GM21619 (cell line): ENCODE measurements at regions not wholly inside any gene's neighbourhood (a gene's known extent, or its start where the extent isn't known, plus 50 kb on each side); places are given as distances from the start of the nearest gene placed in this dataset.

Experiments
- ATAC-seq: cut with Tn5 transposase; IDR thresholded peaks from one replicate; pipeline ENCODE4 v1.9.1; 2021; ENCODE audit not compliant: unreplicated experiment

DNA sequence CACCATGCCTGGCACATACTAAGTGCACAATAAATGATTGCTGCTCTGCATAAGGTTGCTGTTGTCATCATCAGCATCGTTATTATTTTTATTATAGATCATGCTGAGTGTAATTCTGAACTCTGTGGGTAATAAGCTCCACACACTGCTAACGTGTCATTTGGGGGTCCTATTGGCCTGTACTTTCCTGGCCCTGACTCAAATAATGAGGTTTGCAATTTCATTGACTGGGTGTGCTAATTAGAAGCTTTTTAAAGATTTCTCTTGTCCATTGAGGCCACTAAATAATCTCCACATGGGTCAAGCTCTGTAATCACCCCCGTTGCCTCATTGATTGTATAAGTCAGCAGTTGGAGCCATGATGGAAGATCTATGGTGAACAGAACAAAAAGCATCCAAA is 320.8 kb upstream of the TMPO start:
- no peak for ATAC-seq

DNA sequence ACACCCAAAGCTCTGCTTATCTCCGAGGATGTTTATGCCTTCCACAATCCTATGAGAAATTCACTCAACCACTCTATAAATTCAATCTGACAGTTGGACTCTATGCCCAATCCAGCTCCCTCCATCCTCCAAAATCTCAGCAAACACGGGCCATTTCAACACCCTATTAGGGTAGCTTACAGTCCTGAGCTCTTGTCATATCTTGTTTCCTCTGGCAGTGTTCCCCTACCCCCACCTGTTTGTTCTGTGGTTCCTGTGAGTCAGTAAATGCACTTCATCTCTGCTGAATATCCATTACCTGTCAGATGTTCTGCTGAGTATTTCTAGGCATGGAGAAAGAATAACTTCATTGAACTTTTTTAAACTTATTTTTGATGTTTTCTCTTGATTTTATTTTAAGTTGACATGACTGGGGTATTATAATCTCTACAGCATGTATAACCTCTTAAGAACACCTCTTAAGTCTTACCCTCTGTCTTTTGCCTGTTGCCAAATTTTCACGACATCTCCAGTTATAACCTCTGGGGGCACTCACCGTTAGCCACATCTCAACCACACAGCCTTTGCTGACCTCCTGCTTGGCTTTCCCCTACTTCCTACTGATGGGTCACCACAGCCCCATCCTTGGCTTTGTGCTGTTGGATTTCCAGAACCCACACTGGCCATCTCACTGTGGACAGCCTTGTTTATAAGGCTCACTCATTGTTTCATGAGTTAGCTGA is 317.0 kb upstream of the TMPO start:
- ATAC-seq: no peak

DNA sequence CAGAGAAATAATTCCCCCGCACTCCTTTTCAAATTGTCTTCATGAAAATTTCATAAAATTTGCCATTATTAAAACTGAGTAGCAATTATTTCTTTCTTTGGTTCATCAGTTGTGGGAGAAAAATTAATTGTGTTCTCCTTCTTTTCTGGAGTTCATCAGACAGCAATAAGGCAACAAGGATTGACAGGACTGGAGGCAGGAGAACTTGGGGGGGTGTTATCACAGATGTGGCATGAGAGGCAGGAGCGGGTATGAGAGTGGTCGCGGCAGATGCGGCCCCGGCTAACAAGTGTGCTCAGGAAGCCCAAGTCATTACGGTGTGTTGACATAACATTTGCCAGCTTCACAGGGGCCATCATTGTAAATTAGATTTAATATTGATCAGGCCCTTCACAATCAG is 306.6 kb upstream of the TMPO start:
- no peak for ATAC-seq

DNA sequence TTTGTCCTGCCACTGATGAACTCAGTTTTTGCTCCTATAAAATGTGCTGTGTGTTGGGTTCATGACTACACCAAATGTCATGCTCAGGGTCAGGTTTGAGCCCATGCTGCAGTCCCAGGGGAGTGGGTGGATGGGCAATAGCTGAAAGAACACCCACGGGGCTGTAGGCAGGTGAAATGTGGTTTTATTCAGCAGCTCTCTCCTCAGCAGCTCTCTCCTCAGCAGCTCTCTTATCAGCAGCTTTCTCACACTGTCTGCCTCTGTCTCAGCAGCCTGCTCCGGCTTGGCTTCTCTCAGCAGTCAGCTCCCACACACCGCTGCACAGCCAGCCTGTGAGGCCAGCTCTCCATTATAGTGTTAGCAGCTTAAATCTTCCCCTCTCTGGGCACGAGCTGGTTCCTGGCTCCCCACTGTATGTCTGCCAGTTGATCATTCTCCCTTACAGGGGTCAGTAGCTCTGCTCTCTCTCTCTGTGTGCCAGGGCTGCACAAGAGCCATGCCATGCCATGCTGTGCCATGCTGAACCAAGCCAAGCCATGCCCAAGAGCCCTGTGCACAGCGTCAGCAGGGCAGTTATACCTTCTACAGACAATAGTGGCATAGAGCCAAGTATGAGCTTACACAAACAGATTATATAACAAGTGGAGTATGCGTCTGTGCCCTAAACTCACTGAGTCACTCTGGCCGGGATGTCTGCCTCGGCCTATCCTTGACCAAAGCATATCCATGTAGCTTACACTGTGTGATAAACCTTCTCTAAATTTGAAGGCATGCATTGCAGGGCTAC is 303.3 kb upstream of the TMPO start:
- ATAC-seq: no peak

DNA sequence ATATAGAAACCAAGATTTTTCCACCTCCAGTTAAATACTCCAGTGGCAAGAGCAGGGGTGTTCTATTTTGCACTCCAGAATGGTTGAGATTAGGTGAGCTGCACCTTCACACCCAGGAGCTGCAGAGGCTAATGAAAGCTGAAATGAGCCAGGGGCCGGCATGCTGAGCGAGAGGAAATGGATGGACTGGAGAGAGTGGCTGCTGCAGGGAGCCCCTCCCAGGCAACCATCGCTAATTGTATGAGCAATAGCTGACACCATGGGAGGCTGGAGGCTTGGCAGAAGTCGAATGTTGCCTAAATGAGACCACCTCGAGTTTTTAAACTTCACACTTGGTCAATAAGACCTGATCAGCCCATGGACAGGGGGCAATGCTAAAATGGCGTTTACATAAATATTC is 301.8 kb upstream of the TMPO start:
- no peak for ATAC-seq

DNA sequence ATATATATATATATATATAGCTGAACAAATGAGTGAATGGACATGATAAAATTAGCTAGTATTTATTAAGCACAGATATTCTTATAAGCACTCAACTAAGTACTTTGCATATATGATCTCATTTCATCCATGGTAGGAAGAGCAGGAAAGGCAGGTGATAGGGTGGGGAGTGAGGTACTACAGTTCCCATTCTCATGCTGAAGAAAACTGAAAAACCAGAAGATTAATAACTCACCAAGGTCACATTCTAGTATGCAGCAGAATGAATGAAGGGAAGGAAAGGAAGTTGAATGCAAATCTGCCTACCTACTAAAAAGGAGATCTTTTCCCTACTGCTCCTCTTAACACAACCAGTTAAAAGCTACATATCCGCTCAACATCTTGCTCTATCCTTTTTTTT is 298.1 kb upstream of the TMPO start:
- peak; percentile 69 for ATAC-seq

DNA sequence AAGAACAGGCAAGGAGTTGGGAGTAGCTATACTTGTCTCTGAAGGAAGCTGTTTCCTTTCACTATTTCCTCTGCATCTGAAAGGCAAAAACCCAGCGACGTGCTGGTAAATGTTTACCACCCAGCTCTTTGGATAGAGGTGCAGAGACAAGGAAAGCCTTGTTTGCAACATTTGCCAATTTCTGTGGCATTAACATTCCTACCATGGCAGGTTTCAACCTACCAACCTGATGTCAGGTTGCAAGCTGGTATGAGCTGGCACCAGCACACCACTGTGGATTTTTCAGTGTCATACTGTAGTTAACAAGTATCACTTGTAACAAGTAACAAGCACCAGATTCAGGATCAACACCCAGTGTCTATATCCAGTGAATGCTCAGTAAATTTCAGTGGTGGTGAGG is 294.8 kb upstream of the TMPO start:
- ATAC-seq: no peak

DNA sequence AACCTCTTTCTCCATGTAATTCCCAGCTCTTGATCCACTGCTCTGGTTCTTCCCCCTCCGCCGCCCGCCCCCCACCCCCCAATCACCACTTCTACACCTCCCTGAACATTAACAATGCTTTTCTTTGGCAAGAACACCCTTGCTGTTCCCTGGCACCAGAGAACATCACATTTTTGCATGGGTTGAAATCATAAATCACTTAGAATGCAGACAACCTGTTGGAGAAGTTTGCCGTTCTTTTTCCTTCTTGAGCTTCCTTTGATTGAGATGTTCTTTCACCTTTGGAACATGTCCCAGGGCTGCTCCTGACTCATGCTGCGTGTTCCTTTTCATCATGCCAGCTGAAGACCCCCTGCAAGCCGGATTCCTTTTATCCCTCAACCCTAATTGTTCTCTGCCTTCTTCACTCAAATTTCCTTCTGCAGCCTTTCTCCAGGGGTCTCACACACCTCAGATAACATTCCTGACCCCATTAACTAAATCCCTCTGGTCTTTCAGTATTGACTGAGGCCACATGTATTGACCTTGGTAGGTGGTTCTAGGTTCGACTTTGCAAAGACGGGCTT is 294.1 kb upstream of the TMPO start:
- no peak for ATAC-seq

DNA sequence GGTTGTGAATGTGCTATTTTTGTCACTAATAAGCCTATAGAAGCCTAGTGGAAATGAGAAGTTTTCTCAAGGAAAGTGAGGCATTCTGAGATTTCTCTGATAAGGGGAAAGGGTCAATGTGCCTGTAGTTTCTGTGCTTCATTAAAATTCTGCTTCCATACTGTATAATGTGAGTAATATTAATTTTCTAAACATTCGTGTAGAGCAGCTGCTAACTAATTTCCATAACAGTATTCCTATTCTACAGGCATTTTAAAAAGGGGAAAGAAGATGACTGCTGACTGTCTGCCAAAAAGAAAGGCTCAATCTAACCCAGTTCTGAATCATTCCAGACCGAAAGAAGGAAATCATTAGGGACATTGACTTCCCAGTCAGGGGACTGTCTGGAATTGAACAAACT is 293.3 kb upstream of the TMPO start:
- no peak for ATAC-seq

DNA sequence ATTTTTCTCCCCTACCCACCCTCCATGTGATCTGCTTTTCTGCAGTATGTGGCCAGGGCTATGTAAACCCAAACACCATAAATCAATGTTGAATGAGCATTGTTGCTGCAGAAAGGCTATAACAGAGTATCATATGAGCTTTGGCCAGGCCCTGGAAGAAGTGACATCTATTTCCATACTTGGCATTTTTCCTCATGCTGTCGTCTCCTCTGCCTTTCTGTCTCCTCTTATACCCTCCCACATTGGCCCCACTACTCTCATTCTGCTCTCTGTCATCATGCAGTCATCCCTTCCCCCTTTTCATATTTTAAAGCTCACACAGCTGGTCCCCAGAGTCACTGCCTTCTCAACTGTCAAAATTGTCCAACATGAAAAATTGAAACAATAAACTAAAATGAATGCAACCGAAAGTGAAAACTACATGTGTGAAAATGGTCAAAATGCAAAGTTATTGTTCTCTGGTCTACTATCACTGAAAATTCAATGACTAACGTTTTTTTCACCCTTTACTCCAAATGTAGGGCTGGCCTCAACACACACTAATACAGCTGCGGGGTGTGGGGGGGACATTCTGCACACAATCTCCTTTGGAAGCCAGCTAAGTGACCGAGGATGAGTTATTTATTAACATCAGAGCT is 290.7 kb upstream of the TMPO start:
- peak; percentile 91 for ATAC-seq

DNA sequence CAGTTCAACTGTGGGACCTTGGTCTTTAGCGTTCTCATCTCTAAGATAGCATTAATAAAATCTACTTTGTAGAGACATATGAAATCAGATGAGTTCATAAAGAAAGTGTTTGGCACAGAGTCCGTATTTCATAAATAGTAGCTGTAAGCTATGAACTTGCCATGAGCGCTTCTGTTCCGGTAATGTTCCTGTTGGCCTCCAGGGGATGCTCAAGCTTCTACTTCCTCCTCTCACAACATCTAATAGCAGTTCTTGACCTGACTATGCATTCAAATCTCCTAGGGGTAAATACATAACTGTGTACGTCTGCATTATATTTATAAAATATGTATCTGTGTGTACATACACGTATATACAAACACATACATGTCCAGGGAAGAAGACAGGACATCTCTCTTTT is 288.2 kb upstream of the TMPO start:
- no peak for ATAC-seq

DNA sequence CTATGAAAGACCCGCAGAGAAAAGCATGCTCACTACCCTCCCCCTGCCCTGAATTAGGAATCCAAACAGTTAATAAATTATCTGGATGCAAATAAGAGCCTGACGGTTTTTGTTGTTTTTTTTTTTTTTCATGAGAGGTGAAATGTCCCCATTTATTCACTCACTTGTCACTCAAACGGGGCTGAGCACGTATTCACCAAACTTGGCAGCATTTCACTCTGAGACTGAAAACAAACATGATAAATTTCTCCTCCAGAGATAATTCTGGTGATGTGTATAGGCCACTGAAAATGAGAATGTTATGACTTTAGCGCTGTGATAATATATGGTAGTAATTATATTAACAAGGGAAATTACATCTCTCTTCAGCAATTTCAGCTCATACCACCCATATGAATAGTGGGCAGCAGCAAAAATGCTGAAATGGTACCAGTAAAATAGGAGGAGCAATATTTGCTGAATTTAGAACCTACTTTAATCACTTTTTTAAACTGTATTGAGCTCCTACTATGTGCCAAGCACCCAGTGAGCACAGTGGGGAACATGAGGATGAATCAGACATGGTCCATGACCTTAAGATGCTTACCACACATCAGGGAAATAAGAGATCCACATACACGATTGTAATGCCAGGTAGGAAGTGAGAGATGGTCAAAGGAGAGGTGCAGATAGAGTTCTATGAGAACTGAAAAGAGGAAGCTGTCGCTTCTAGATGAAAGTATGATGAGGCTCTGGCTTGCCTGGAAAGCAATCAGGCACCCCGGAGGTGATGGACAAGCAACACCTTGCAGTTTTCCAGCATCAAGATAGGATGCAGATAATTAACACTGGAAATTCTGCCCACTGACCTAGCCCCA is 286.5 kb upstream of the TMPO start:
- no peak for ATAC-seq

DNA sequence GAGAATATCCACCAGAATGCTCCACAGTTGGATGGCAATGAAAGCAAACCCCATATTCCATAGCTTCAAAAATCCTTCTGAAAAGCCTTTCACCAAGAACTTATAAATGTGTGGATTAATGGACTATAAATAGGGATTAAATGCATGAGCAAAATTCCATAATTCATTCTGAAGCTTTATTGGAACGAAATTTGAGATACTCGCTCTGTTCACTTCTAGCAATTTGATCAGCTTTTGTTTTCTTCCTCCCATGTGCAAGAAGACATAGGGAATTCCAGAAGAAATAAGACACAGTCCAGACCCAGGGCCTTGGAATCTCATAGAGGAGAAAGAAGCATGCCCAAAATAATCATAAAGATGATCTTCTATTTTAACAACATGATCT is 285.9 kb upstream of the TMPO start:
- ATAC-seq: no peak

DNA sequence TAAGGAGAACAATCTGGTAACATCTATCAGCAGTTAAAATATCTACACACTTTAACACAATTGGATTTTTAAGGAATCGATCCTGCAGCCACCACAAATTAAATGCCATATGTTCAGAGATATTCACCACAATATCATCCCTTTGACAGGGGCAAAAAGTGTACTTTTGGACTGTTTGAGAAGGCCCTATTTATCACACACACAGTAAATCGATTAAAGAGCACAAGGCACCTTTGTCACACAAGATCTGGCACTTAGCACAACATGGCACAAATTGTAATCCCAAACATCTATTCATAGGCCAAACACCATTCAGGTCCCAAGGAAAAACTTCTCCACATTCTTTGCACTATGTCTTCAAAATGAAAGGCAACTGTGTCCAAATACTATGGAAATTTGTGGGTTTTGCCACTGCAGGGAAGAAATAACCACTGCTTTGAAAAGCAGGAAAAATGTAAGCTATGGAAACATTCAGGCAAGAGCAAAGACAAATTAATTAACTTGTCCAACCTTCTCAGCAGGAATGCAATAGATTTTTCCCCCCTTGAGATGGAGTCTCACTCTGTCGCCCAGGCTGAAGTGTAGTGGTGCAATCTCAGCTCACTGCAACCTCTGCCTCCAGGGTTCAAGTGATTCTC is 282.5 kb upstream of the TMPO start:
- no peak for ATAC-seq

DNA sequence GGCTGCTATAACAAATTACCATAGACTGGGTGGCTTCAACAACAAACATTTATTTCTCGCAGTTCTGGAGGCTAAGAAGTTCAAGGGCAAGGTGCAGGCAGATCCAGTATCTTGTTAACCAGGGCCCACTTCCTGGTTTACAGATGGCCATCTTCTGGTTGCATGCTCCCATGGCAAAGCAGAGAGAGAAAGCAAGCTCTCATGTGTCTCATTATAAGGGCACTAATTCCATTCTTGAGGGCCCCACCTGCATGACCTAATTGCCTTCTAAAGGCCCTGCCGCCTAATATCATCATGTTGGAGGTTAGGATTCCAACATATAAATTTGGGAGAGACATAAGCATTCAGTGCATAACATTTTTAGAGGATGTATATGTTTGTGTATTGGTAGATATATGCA is 280.1 kb upstream of the TMPO start:
- ATAC-seq: no peak

DNA sequence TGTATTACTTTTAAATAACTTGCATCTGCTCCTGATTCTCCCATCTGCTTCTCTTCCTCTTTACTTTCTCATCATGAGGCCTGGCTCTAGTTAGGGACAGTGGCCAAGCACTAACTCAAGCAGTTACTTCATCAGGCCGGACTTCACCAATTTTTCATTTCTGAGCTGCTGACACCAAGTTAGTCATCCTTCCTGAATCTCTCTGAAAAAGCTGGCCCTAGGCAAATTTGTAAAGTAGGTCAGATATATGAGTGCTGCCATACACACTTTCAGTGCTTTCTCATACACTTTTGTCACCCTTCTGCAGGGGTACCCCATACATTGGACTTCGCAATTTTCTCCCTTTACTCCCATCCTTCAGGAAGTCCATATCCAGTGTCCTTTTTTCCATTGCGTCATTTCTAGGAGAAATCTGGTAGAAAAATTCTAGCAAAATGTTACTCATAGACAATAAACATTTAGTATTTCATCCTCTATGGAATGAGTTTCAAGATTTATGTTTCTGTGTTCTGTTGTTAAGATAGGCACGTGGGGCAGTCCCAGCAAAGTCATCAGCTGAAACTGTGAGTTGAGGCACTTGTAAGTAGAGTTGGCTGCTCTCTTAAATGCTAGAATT is 276.8 kb upstream of the TMPO start:
- no peak for ATAC-seq

DNA sequence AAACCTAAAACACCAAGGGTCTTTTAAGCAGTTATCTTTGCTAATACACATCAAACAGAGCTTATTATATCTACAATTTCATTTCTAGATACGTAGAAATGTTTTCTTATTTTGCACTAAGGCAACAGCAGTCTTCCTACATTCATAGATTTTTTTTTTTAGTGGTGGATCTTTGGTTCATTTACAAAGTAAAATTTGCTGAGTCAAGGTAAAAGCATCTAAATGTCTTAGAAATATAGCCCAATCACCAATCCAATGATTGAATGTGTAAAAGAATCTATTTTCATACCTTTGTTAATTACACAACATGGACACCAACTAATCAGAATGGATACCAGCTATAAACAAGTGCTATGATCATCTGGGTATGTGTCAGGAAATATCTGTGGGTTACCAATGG is 272.2 kb upstream of the TMPO start:
- no peak for ATAC-seq

DNA sequence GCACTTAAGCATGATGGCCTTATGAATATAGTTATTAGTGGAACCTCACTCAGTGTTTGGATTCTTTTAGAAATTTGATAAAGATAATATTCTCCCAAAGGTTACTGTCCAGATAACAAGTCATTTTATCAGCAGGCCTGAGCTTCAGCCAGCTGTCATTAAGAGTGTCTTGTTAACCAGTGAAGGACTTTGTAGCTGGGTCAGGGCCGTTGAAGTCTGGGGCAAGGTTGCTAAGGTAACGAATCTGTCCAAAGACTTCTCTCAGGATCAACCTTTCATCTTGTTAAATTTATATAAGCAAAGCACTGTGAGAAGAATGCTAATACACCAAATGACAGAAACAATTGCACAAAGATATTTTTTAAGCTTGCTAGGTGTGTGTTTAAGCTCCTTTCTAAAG is 271.3 kb upstream of the TMPO start:
- ATAC-seq: no peak

DNA sequence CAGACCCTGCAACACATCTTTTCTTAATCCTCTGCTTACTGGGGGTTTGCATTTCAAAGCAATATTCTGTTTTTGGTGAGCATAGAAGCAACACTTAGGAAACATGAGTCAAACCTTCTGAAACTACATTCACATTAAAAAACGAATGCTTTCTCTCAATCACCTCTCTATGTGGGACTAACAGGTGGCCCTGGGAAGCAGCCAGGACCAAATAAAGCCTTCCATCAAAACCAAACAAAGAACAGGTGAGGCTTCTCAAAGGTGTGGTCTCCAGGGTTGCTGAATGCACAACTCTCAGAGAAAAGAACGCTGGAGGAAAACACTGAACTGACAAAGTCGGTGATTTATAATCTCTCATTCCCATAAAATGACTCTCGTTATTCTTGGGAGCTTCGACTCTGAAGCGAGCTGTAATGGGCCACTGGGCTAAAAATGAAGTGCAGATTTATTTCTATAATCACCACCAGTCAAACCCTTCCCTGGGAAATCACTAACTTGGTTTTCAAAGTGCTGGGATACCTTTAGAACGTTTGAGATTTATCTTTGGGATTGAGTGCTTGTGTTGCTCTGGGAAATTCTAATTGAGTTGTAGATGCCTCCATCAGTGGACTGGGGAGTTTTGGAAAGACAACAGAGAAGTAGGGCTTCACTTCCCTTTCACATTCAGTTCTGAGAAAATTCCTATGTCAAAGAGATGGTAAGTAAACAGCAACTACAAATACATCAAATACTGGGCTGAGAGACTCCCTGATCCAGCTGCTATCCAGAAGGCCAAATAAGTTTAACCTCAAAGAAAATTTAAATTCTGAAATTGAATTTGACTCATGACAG is 262.0 kb upstream of the TMPO start:
- no peak for ATAC-seq
